ENCODE measurements at regions not wholly inside any gene's neighbourhood (a gene's known extent, or its start where the extent isn't known, plus 50 kb on each side); places are given as distances from the start of the nearest gene placed in this dataset.

DNA sequence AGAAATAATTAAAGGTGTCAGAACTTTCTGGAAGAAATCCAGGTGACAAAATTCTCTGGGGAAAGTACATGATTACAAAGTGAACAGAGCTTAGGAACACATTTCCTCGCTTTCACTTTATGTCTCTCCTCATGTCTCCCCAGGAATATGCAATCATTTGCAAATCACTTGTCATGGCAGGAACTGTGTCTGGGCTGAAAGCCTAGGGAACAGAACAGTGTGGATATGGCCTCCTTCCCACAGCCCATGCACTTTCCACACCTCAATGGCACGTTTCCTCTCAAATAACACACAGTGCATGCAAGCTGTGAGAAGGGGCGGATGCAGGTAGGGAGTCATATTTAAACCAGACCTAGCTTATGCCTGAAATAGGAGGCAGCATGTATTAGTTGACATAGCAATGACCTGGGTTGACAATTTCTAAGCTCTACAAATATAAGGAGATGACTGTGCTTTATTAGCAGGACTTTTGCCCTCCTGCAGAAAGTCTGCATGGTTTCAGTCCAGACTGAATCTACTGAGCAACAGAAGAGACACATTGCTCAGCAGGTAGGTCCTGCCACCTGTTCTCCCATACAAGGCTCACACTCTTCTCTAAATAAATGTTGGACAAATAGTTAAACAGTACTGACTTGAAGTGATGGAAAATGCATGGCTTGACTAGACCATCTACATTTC, 236.0 kb upstream of the ELAC2 start:
- Histone ChIP-seq H3K27ac (ENCODE audit: low read length) (no peak overlapping the region), H3K9ac (ENCODE audit: low read depth, low read length) (no peak overlapping the region), H3K36me3 (ENCODE audit: insufficient read depth, low read depth, low read length) (no peaks in the 10 kb centered on the region), H3K4me1 (ENCODE audit: insufficient read depth, low read length) (no peaks in the 10 kb centered on the region), H3K4me3 (ENCODE audit: low read length) (no peak overlapping the region), H3K9me3 (ENCODE audit: insufficient read depth, low read depth, low read length) (no peaks in the 10 kb centered on the region; the same call in 1 of the 2 replicates), H3K27me3 (ENCODE audit: insufficient read depth, low read length) (no peaks in the 10 kb centered on the region)

DNA sequence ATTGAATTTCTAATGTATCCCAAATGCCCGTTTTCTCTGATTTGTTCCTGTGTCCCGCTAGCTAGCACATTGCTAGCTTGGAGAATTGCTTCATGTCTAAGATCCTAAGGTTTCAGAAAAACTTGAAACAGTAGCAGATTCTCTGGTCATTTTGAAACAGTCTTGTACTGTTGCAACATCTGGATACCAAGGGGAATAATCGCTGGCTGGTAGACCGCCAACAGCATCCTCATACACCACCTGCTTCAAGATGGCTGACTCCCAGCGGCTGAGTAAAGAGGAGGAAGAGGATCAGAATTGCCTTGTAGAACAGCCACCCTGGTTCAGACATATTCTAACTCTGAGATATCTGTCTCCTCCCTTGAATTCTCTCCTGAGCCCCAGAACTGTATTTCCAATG, 226.7 kb upstream of the ELAC2 start:
- H3K9me3 ChIP-seq (ENCODE audit: insufficient read depth, low read depth, low read length): no peaks in the 10 kb centered on the region; the same call in 1 of the 2 replicates
- H3K27ac ChIP-seq (ENCODE audit: low read length): no peak overlapping the region
- no peaks in the 10 kb centered on the region for H3K4me1 ChIP-seq (ENCODE audit: insufficient read depth, low read length)
- no peak overlapping the region for H3K9ac ChIP-seq (ENCODE audit: low read depth, low read length)
- no peaks in the 10 kb centered on the region for H3K27me3 ChIP-seq (ENCODE audit: insufficient read depth, low read length)
- no peaks in the 10 kb centered on the region for H3K36me3 ChIP-seq (ENCODE audit: insufficient read depth, low read depth, low read length)
- H3K4me3 ChIP-seq (ENCODE audit: low read length): no peak overlapping the region

DNA sequence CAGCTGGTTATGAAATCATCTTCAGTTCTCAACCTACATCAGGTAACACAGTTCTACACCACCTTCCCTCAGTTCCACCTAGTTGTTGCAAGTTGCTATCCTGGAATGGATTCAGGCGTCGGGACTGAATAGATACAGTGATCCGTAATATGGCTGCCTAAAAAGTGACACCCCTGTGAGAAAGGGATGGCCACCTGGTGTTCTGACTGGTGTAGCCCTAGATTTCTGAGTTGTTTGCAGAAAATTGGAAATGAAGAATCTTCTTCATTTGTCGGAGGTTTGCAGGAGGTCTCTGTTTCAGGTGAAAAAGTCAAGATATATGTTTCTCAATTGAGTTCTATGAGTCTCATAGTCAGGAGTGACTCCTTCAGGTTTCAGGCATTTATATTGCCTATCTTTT, 225.8 kb upstream of the ELAC2 start:
- Histone ChIP-seq H3K4me3 (ENCODE audit: low read length) (no peak overlapping the region), H3K36me3 (ENCODE audit: insufficient read depth, low read depth, low read length) (no peaks in the 10 kb centered on the region), H3K27me3 (ENCODE audit: insufficient read depth, low read length) (no peaks in the 10 kb centered on the region), H3K4me1 (ENCODE audit: insufficient read depth, low read length) (no peaks in the 10 kb centered on the region), H3K9ac (ENCODE audit: low read depth, low read length) (no peak overlapping the region), H3K27ac (ENCODE audit: low read length) (no peak overlapping the region), H3K9me3 (ENCODE audit: insufficient read depth, low read depth, low read length) (no peaks in the 10 kb centered on the region)

DNA sequence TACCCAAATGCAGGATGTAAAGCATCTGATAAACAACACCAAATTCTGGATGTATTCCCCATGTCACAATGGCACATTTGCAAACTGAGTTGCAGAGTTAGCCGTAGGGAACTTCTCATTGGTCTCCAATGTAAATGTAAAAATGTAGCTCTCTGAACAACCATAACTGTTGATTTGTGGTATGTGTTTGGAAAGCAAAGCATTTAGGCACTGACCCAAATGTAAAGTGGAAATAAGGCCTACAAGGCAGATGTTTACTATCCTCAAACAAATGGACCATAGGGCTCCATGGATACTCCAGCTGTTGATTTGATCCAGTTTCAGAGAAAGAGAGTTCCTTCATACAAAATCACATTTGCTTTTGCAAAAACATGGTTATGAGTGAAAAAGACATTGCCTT, 223.0 kb upstream of the ELAC2 start:
- no peak overlapping the region for H3K27ac ChIP-seq (ENCODE audit: low read length)
- no peak overlapping the region for H3K4me3 ChIP-seq (ENCODE audit: low read length)
- no peaks in the 10 kb centered on the region for H3K36me3 ChIP-seq (ENCODE audit: insufficient read depth, low read depth, low read length)
- no peaks in the 10 kb centered on the region for H3K4me1 ChIP-seq (ENCODE audit: insufficient read depth, low read length)
- no peak overlapping the region for H3K9ac ChIP-seq (ENCODE audit: low read depth, low read length)
- H3K9me3 ChIP-seq (ENCODE audit: insufficient read depth, low read depth, low read length): no peaks in the 10 kb centered on the region
- no peaks in the 10 kb centered on the region for H3K27me3 ChIP-seq (ENCODE audit: insufficient read depth, low read length)

DNA sequence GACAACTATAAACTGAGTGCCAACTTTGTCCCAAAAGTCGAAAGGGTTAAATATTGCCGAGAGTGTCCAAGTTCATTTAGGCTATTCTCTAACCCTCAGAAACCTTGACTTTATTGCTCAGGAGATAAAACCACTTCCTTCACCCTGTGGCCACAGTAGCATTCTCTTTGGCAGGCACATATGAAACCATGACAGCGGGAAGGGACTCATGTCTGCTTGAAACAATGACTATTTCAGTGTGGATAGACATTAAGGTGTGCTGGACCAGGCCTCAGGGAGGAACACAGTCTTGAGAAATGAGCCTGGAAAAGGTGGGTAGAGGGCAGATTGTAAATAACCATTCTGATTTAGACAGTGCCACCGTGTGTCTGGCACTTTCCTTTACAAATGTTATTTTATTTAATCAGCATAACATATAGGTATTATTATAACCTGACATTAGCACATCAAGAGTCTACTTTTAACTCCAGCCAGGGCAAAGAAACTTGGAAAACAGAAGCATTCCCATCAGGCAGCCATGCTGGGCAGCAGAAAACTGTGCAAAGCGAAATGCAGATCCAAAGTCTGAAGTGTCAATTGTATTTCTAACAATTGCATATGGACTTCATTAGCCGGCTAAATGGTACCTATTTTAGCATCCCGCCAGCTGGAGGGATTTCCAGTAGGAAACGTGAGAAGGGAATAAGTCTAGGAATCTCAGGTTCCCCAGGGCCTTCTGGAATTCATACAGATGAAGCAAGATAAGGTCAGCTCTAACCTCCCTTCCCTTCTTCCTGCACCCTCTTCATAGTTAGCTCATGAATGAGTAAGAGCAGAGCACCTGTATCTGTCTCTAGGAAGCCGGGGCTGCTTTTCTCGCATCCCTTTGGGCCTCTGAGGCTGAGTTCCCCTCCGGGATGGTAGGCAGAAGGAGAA, 212.8 kb upstream of the ELAC2 start:
- H3K9ac ChIP-seq (ENCODE audit: low read depth, low read length): no peak overlapping the region
- no peaks in the 10 kb centered on the region for H3K9me3 ChIP-seq (ENCODE audit: insufficient read depth, low read depth, low read length)
- H3K27me3 ChIP-seq (ENCODE audit: insufficient read depth, low read length): no peaks in the 10 kb centered on the region
- H3K27ac ChIP-seq (ENCODE audit: low read length): no peak overlapping the region
- H3K4me3 ChIP-seq (ENCODE audit: low read length): no peak overlapping the region
- no peaks in the 10 kb centered on the region for H3K36me3 ChIP-seq (ENCODE audit: insufficient read depth, low read depth, low read length)
- peaks cover 6% of the 10 kb centered on the region for H3K4me1 ChIP-seq (ENCODE audit: insufficient read depth, low read length)

DNA sequence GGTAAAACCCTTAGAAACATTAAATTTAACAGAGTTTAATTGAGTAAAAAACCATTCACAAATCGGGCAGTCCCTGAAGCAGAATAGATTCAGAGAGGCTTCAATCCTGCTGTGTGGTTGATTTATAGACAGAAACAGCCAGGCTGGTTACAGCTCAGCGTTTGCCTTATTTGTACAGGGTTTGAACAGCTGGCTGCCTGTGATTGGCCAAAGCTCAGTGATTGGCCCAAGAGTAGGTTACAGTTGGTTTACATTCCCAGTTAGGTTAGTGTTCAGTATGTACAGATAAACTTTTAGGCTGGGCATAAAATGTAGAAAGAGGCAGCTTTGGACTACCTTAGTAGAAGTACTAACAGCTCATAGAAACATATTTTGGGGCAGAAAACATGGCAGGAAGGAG, 210.4 kb upstream of the ELAC2 start:
- Histone ChIP-seq H3K9ac (ENCODE audit: low read depth, low read length) (no peak overlapping the region), H3K4me3 (ENCODE audit: low read length) (no peak overlapping the region), H3K27ac (ENCODE audit: low read length) (no peak overlapping the region), H3K36me3 (ENCODE audit: insufficient read depth, low read depth, low read length) (no peaks in the 10 kb centered on the region), H3K4me1 (ENCODE audit: insufficient read depth, low read length) (peaks cover 6% of the 10 kb centered on the region), H3K9me3 (ENCODE audit: insufficient read depth, low read depth, low read length) (no peaks in the 10 kb centered on the region), H3K27me3 (ENCODE audit: insufficient read depth, low read length) (no peaks in the 10 kb centered on the region)

DNA sequence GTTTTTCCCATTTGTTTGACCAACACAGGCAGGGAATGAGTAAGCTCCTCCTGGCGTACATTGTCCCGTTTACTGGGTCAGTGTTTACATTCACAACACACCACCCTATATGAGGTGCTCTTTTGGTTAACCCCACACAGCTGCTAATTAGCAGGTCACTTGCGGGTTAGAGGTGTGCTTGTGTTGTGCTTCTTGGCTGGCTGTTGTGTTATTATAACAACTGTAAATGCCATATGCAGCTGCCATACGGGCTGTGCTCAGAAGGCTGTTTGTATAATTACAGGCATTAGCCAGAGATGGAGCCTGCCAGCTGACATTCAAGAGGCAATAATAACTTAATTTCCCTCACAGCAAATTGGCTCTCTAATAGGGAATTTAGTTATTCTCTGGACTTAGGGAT, 205.1 kb upstream of the ELAC2 start:
- Histone ChIP-seq H3K27ac (ENCODE audit: low read length) (no peak overlapping the region), H3K9ac (ENCODE audit: low read depth, low read length) (no peak overlapping the region), H3K27me3 (ENCODE audit: insufficient read depth, low read length) (no peaks in the 10 kb centered on the region), H3K36me3 (ENCODE audit: insufficient read depth, low read depth, low read length) (no peaks in the 10 kb centered on the region), H3K4me3 (ENCODE audit: low read length) (no peak overlapping the region), H3K4me1 (ENCODE audit: insufficient read depth, low read length) (no peaks in the 10 kb centered on the region), H3K9me3 (ENCODE audit: insufficient read depth, low read depth, low read length) (no peaks in the 10 kb centered on the region)

DNA sequence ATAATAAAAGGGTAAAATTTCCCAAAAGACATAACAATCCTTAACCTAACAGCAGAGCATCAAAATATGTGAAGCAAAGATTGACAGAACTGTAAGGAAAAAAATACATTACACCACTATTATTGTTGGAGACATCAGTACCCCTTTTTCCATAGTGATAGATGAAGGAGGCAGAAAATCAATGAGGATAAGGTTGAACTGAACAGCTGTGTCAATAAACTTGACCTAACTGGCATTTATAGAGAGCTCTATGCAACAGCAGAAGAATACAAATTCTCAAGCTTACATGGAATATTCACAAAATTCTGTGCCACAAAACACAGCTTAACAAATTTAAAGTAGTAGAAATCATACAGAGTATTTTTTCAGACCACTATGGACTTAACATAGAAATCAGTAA, 195.0 kb upstream of the ELAC2 start:
- no peaks in the 10 kb centered on the region for H3K4me1 ChIP-seq (ENCODE audit: insufficient read depth, low read length)
- no peaks in the 10 kb centered on the region for H3K9me3 ChIP-seq (ENCODE audit: insufficient read depth, low read depth, low read length)
- no peak overlapping the region for H3K9ac ChIP-seq (ENCODE audit: low read depth, low read length)
- no peak overlapping the region for H3K4me3 ChIP-seq (ENCODE audit: low read length)
- no peaks in the 10 kb centered on the region for H3K36me3 ChIP-seq (ENCODE audit: insufficient read depth, low read depth, low read length)
- no peak overlapping the region for H3K27ac ChIP-seq (ENCODE audit: low read length)
- no peaks in the 10 kb centered on the region for H3K27me3 ChIP-seq (ENCODE audit: insufficient read depth, low read length)

DNA sequence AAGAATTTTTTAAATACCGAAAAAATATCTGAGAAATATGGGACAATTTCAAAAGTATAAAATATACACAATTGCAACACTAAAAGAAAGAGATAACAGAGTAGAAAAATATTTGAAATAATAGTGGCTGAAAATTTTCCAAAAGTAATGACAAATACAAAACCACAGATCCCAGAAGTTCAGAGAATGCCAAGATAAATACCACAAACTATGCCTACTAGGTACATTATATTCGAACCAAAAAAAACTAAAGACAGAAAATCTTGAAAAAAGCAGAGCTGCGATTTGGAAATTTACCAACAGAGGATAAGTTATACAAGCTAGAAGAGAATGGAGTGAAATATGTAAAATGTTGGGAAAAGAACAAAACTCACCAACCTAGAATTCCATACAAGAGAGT, 191.3 kb upstream of the ELAC2 start:
- H3K27ac ChIP-seq (ENCODE audit: low read length): no peak overlapping the region
- no peak overlapping the region for H3K9ac ChIP-seq (ENCODE audit: low read depth, low read length)
- no peaks in the 10 kb centered on the region for H3K36me3 ChIP-seq (ENCODE audit: insufficient read depth, low read depth, low read length)

DNA sequence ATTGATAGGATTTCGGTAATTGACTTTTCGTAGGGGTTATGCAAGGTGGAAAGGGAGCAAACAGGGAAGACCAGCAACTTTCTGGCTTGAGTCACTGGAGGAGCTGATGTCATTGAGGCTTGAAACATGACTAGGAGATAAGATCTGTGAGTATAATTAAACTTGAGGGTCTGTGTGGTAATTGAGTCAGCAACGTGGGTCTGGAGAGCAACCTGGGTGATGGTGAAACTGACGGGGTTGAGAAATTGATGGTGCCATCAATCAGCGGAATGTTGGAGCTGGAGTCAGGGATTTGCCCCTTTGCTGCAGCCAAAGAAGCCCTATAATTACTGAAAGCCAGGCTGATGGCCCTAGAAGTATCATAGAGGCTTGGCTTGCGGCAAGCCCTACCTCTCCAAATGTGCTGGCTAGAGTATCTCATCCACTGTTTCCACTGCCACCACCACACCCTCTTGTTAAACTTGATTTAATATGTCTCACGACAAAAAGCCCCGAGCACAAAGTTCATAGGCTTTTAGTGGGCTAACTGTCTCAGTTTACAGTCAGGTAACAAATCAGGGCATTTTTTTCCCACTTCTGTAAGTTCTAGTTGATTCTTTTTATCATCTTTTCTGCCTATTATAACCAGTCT, 186.9 kb upstream of the ELAC2 start:
- Histone ChIP-seq H3K27me3 (ENCODE audit: insufficient read depth, low read length) (no peaks in the 10 kb centered on the region), H3K36me3 (ENCODE audit: insufficient read depth, low read depth, low read length) (no peaks in the 10 kb centered on the region), H3K9ac (ENCODE audit: low read depth, low read length) (no peak overlapping the region), H3K27ac (ENCODE audit: low read length) (no peak overlapping the region), H3K9me3 (ENCODE audit: insufficient read depth, low read depth, low read length) (no peaks in the 10 kb centered on the region), H3K4me1 (ENCODE audit: insufficient read depth, low read length) (no peaks in the 10 kb centered on the region), H3K4me3 (ENCODE audit: low read length) (no peak overlapping the region)

More for the DNA sequence above, 191.3 kb upstream of the ELAC2 start:
- Histone ChIP-seq H3K27me3 (ENCODE audit: insufficient read depth, low read length) (no peaks in the 10 kb centered on the region), H3K4me1 (ENCODE audit: insufficient read depth, low read length) (no peaks in the 10 kb centered on the region), H3K4me3 (ENCODE audit: low read length) (no peak overlapping the region), H3K9me3 (ENCODE audit: insufficient read depth, low read depth, low read length) (no peaks in the 10 kb centered on the region)

DNA sequence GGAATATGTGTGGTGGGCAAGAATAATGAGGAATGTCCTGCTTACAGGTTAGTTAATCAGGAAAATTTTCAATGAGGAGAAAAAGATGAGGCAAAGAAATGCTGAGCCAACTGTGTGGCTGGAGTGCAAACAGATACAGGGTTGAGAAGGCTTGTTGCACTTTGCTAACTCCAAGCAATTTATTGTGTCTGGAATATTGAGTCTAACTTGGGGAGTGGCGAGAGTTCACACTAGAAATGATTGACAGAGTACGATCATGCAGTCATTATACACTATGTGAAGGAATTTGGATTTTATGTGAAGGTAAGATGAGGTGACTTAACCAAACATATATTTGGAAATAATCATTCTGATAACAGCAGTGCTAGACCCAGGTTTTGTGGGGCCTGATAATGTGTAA, 185.0 kb upstream of the ELAC2 start:
- Histone ChIP-seq H3K27ac (ENCODE audit: low read length) (no peak overlapping the region), H3K4me1 (ENCODE audit: insufficient read depth, low read length) (no peaks in the 10 kb centered on the region), H3K9ac (ENCODE audit: low read depth, low read length) (no peak overlapping the region), H3K27me3 (ENCODE audit: insufficient read depth, low read length) (no peaks in the 10 kb centered on the region), H3K9me3 (ENCODE audit: insufficient read depth, low read depth, low read length) (no peaks in the 10 kb centered on the region), H3K4me3 (ENCODE audit: low read length) (no peak overlapping the region), H3K36me3 (ENCODE audit: insufficient read depth, low read depth, low read length) (no peaks in the 10 kb centered on the region)

DNA sequence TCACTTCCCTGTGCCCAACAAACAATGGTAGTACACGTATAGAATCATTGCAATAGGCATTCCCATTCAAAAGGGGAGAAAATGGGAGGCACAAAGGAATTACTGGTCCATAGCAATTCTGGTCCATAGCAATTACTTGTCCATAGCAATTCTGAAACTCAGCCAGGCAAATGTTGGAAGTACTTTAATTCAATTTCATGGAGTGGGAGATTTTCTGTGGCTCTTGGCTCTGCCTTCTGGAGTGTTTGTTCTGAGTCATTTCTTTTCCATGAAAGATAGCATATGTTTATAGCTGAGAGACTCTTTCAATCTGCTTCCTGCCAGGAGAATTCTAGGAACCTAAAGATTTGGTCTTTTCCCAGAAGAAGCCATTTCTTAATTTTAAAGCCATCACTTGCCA, 182.8 kb upstream of the ELAC2 start:
- Histone ChIP-seq H3K4me1 (ENCODE audit: insufficient read depth, low read length) (no peaks in the 10 kb centered on the region), H3K9me3 (ENCODE audit: insufficient read depth, low read depth, low read length) (no peaks in the 10 kb centered on the region), H3K9ac (ENCODE audit: low read depth, low read length) (no peak overlapping the region), H3K4me3 (ENCODE audit: low read length) (no peak overlapping the region), H3K36me3 (ENCODE audit: insufficient read depth, low read depth, low read length) (no peaks in the 10 kb centered on the region), H3K27ac (ENCODE audit: low read length) (no peak overlapping the region), H3K27me3 (ENCODE audit: insufficient read depth, low read length) (no peaks in the 10 kb centered on the region)

Measured in iPS-20b (cell line).